Gastroesophageal sphincter (tissue), 3 donors: ENCODE measurements at regions not wholly inside any gene's neighbourhood (a gene's known extent, or its start where the extent isn't known, plus 50 kb on each side); places are given as distances from the start of the nearest gene placed in this dataset.

Experiments
- EP300 ChIP-seq: sonication (generic); formaldehyde crosslinking; IDR thresholded peaks from one replicate; pipeline ENCODE4 v1.6.1; 2017; ENCODE audit warnings: antibody characterized with exemption, mild to moderate bottlenecking
- TF ChIP-seq, protein P1 (sequence below), 4 experiments: fragments of 200-600 bp in 2 of 4; fragments of 450-650 bp in 2 of 4; sonication (generic) in 1 of 4; IDR thresholded peaks; one replicate each; pipeline ENCODE4 v1.5.1; 2017 to 2019; ENCODE audit warnings: antibody characterized with exemption in 4 of 4, mild to moderate bottlenecking in 2 of 4, moderate library complexity in 2 of 4

DNA sequence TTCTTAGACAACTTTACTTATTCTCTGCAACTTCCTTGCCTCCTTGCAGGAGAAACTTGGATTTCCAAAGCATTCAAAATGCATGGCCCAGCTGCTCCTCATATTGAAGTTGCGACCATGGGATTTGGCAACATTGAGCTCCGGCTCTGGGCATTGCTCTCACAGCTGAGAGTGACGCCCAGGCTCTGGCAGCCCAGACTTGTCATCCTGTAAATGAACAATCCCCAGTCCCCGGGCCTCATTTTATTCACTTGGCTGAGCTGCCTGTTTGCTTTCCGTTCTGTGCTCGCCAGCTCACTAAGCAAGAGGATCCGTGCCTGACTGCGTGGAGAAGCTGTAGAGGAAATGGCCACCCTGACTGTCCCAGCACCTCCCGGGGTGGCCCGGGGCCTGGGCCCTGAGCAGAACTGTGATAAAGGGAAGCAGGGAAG lies 119.5 kb upstream of the CD93 start:
- TF ChIP-seq, protein P1, sequence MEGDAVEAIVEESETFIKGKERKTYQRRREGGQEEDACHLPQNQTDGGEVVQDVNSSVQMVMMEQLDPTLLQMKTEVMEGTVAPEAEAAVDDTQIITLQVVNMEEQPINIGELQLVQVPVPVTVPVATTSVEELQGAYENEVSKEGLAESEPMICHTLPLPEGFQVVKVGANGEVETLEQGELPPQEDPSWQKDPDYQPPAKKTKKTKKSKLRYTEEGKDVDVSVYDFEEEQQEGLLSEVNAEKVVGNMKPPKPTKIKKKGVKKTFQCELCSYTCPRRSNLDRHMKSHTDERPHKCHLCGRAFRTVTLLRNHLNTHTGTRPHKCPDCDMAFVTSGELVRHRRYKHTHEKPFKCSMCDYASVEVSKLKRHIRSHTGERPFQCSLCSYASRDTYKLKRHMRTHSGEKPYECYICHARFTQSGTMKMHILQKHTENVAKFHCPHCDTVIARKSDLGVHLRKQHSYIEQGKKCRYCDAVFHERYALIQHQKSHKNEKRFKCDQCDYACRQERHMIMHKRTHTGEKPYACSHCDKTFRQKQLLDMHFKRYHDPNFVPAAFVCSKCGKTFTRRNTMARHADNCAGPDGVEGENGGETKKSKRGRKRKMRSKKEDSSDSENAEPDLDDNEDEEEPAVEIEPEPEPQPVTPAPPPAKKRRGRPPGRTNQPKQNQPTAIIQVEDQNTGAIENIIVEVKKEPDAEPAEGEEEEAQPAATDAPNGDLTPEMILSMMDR (IDR thresholded peaks at IDR 0.05): no peak
- no peak for TF ChIP-seq EP300
